Glutamatergic neuron (in vitro differentiated cells): ENCODE measurements at regions not wholly inside any gene's neighbourhood (a gene's known extent, or its start where the extent isn't known, plus 50 kb on each side); places are given as distances from the start of the nearest gene placed in this dataset.

Experiments
- DNase-seq: peaks from one replicate; pipeline ENCODE4 v3.0.0; 2022
- H3K27ac Mint-ChIP-seq: one replicate; pipeline ENCODE4 v1.8.0; 2020; ENCODE audit warnings: mild to moderate bottlenecking, mixed read lengths, inconsistent platforms; ENCODE audit not compliant: unreplicated experiment
- H3K27me3 Mint-ChIP-seq: one replicate; pipeline ENCODE4 v1.8.0; 2020; ENCODE audit warnings: mild to moderate bottlenecking, moderate library complexity, mixed read lengths, inconsistent platforms; ENCODE audit not compliant: unreplicated experiment
- H3K36me3 Mint-ChIP-seq: one replicate; pipeline ENCODE4 v1.8.0; 2020; ENCODE audit warnings: mild to moderate bottlenecking, mixed read lengths, inconsistent platforms; ENCODE audit not compliant: unreplicated experiment
- H3K4me1 Mint-ChIP-seq: one replicate; pipeline ENCODE4 v1.8.0; 2020; ENCODE audit warnings: mild to moderate bottlenecking, low read depth, mixed read lengths, inconsistent platforms; ENCODE audit not compliant: unreplicated experiment
- H3K4me3 Mint-ChIP-seq: one replicate; pipeline ENCODE4 v1.8.0; 2020; ENCODE audit warnings: mild to moderate bottlenecking, mixed read lengths, inconsistent platforms; ENCODE audit not compliant: unreplicated experiment
- H3K9me3 Mint-ChIP-seq: one replicate; pipeline ENCODE4 v1.8.0; 2020; ENCODE audit warnings: mild to moderate bottlenecking, moderate library complexity, mixed read lengths, inconsistent platforms; ENCODE audit not compliant: unreplicated experiment
- CTCF ChIP-seq: fragments of 200-600 bp; sonication (generic); IDR thresholded peaks from one replicate; pipeline ENCODE4 v1.5.0; 2021; ENCODE audit not compliant: partially characterized antibody, unreplicated experiment

DNA sequence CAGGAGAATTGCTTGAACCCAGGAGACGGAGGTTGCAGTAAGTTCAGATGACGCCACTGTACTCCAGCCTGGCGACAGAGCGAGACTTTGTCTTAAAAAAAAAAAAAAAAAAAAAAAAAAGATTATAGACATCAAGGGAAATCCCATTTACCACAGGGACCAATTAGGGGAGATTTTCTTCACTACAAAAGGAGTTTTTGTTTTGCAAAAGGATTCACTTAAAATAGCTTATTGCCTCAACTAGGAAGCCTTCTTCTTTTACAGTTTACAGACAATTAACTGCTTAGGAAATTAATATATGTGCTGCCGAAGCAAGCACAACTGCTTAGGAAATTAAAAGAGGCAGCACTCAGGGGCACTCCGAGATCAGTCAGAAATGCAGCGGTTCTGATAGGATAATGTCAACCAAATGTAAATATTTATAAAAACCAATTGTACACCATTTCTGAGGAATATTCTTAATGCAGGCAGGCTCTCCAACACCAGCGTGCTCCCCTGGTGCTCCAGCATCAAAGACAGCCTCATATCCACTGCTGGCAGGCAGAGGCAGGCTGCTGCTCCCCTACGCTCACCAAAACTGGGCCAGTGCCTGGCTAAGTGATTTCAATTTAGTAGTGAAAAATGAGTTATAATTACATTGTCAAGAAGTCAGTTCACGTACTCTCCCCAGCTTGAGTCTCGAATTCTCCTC lies 107.9 kb upstream of the RAB4A start:
- no peak for DNase-seq
- no peak for TF ChIP-seq CTCF
- no peaks in the 10 kb centered on the region for H3K36me3 Mint-ChIP-seq
- no peak overlapping the region for H3K4me3 Mint-ChIP-seq
- peak overlapping the region; percentile 14 for H3K27ac Mint-ChIP-seq
- no peaks in the 10 kb centered on the region for H3K4me1 Mint-ChIP-seq
- peaks cover 2% of the 10 kb centered on the region for H3K9me3 Mint-ChIP-seq
- H3K27me3 Mint-ChIP-seq = peaks cover 3% of the 10 kb centered on the region

DNA sequence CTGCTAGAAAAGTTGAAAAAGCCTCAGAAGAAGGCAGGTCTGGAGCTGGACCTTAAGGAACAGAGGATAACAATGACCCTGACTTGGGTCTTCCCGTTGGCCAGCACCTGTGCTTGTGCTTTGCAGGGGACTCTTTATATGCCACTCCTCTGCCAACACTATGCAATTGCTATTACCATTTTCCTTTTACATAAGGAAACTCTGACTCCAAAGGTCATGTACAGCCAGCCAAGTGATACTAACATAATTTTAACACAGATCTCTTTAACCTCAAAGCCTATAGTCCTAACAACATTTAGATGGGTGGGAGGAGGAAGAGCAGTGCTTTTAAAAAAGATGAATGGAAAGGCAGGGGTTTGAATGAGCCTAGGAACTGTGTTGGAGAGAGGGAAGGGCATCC lies 106.6 kb upstream of the RAB4A start:
- peaks cover 7% of the 10 kb centered on the region for H3K4me1 Mint-ChIP-seq
- no peak overlapping the region for H3K27ac Mint-ChIP-seq
- TF ChIP-seq CTCF = no peak
- peaks cover under 1% of the 10 kb centered on the region for H3K9me3 Mint-ChIP-seq
- no peaks in the 10 kb centered on the region for H3K36me3 Mint-ChIP-seq
- peaks cover 3% of the 10 kb centered on the region for H3K27me3 Mint-ChIP-seq
- H3K4me3 Mint-ChIP-seq = no peak overlapping the region
- DNase-seq = no peak

- Mint-ChIP-seq H3K9me3 (no peaks in the 10 kb centered on the region), H3K27ac (no peak overlapping the region), H3K4me3 (no peak overlapping the region), H3K27me3 (peaks cover 4% of the 10 kb centered on the region), H3K4me1 (peaks cover 14% of the 10 kb centered on the region), H3K36me3 (no peaks in the 10 kb centered on the region)
- TF ChIP-seq CTCF = no peak
- no peak for DNase-seq
Observed at GRCh38 chr1:229164836-229165735, 105.8 kb upstream of the RAB4A start.

DNA sequence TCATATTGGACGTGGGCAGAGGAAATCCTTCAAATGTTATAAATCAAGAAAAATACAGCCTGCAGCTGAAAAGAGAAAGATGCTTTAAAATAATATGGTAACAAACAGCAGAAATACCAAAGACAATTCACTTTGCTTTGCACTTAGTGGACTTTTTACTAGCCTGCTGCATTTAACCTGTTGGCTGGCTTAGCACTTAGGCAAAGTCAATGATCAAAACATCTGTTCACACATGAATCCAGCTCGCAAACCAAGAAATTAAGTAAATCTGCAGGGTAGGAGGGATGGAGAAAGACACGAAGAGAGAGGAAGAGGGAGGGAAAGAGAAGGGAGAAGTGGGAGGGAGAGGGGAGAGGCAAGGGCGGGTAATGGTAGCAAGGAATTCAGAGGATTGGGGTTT lies 103.6 kb upstream of the RAB4A start:
- no peaks in the 10 kb centered on the region for H3K36me3 Mint-ChIP-seq
- H3K27me3 Mint-ChIP-seq = peaks cover 4% of the 10 kb centered on the region
- no peak for DNase-seq
- H3K27ac Mint-ChIP-seq = peak overlapping the region; percentile 2
- no peak for TF ChIP-seq CTCF
- no peak overlapping the region for H3K4me3 Mint-ChIP-seq
- H3K4me1 Mint-ChIP-seq = peaks cover 15% of the 10 kb centered on the region
- H3K9me3 Mint-ChIP-seq = no peaks in the 10 kb centered on the region

DNA sequence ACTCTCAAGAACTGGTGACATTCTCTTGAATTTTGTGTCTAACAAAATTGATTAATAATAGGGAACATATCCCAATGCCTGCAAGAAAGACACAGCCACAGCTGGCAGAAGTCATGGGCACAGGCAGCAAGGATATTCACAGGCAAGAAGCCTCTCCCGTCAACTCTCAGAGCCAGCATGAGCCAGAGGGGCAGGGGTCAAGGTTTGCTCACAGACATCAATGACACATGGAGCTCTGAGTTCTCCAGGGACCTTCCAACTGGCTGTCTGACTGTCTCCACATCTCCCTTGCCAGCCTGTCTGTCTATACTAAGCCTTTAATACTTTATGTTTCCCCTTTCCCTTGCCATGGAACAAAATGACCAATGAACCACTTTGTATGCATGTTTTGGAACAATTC lies 101.5 kb upstream of the RAB4A start:
- no peak for TF ChIP-seq CTCF
- Mint-ChIP-seq H3K27me3 (peaks cover 6% of the 10 kb centered on the region), H3K27ac (no peak overlapping the region), H3K36me3 (no peaks in the 10 kb centered on the region), H3K9me3 (no peaks in the 10 kb centered on the region), H3K4me3 (no peak overlapping the region), H3K4me1 (peaks cover 15% of the 10 kb centered on the region)
- DNase-seq = no peak
